ENCODE measurements at regions not wholly inside any gene's neighbourhood (a gene's known extent, or its start where the extent isn't known, plus 50 kb on each side); places are given as distances from the start of the nearest gene placed in this dataset.

- Mint-ChIP-seq H3K4me1 (ENCODE audit: low read depth, unreplicated experiment) (peaks cover 9% of the 10 kb centered on the region), H3K27me3 (ENCODE audit: unreplicated experiment) (no peaks in the 10 kb centered on the region), H3K4me3 (ENCODE audit: low read depth, unreplicated experiment) (no peak overlapping the region), H3K27ac (ENCODE audit: unreplicated experiment) (no peak overlapping the region), H3K9me3 (ENCODE audit: low read depth, unreplicated experiment) (peaks cover 2% of the 10 kb centered on the region), H3K36me3 (ENCODE audit: insufficient read depth, unreplicated experiment) (peaks cover 4% of the 10 kb centered on the region)
- BruUV-seq (replicated peaks): no TSS peak
- DNase-seq: no peak
- intact Hi-C loops (cut with micrococcal nuclease; ENCODE audit: unreplicated experiment): no loop called here
- CTCF ChIA-PET: no interaction called here
- no peak for TF ChIP-seq CTCF (IDR thresholded peaks at IDR 0.05; ENCODE audit: unreplicated experiment)
These were observed 247.5 kb downstream of the BCOR start for GRCh38 chrX:39850209-39850608.

GRCh38 chrX:39850630-39851152 is 247.1 kb downstream of the BCOR start:
- CTCF ChIA-PET: no interaction called here
- no TSS peak for BruUV-seq (replicated peaks)
- Mint-ChIP-seq H3K4me1 (ENCODE audit: low read depth, unreplicated experiment) (peaks cover 9% of the 10 kb centered on the region), H3K36me3 (ENCODE audit: insufficient read depth, unreplicated experiment) (peaks cover 4% of the 10 kb centered on the region), H3K4me3 (ENCODE audit: low read depth, unreplicated experiment) (no peak overlapping the region), H3K27me3 (ENCODE audit: unreplicated experiment) (no peaks in the 10 kb centered on the region), H3K9me3 (ENCODE audit: low read depth, unreplicated experiment) (peaks cover 2% of the 10 kb centered on the region), H3K27ac (ENCODE audit: unreplicated experiment) (no peak overlapping the region)
- intact Hi-C loops (cut with micrococcal nuclease; ENCODE audit: unreplicated experiment): no loop called here
- no peak for DNase-seq
- TF ChIP-seq CTCF (IDR thresholded peaks at IDR 0.05; ENCODE audit: unreplicated experiment): no peak

GRCh38 chrX:39851745-39852455 is 245.9 kb downstream of the BCOR start:
- Mint-ChIP-seq H3K36me3 (ENCODE audit: insufficient read depth, unreplicated experiment) (peaks cover 4% of the 10 kb centered on the region), H3K4me1 (ENCODE audit: low read depth, unreplicated experiment) (peaks cover 15% of the 10 kb centered on the region), H3K27ac (ENCODE audit: unreplicated experiment) (no peak overlapping the region), H3K4me3 (ENCODE audit: low read depth, unreplicated experiment) (no peak overlapping the region), H3K27me3 (ENCODE audit: unreplicated experiment) (no peaks in the 10 kb centered on the region), H3K9me3 (ENCODE audit: low read depth, unreplicated experiment) (peaks cover 2% of the 10 kb centered on the region)
- TF ChIP-seq CTCF (IDR thresholded peaks at IDR 0.05; ENCODE audit: unreplicated experiment): no peak
- no TSS peak for BruUV-seq (replicated peaks)
- CTCF ChIA-PET: no interaction called here
- no peak for DNase-seq
- intact Hi-C loops (cut with micrococcal nuclease; ENCODE audit: unreplicated experiment): no loop called here

- Mint-ChIP-seq H3K4me1 (ENCODE audit: low read depth, unreplicated experiment) (peaks cover 19% of the 10 kb centered on the region), H3K4me3 (ENCODE audit: low read depth, unreplicated experiment) (no peak overlapping the region), H3K9me3 (ENCODE audit: low read depth, unreplicated experiment) (peaks cover 2% of the 10 kb centered on the region), H3K36me3 (ENCODE audit: insufficient read depth, unreplicated experiment) (peaks cover 4% of the 10 kb centered on the region), H3K27me3 (ENCODE audit: unreplicated experiment) (no peaks in the 10 kb centered on the region), H3K27ac (ENCODE audit: unreplicated experiment) (no peak overlapping the region)
- CTCF ChIA-PET: no interaction called here
- no peak for TF ChIP-seq CTCF (IDR thresholded peaks at IDR 0.05; ENCODE audit: unreplicated experiment)
- intact Hi-C loops (cut with micrococcal nuclease; ENCODE audit: unreplicated experiment): no loop called here
- BruUV-seq (replicated peaks): no TSS peak
- DNase-seq: no peak
These were observed 245.3 kb downstream of the BCOR start for GRCh38 chrX:39852491-39852890.

Measured in Calu3 (cell line).